Endothelial cell (in vitro differentiated cells): ENCODE measurements at regions not wholly inside any gene's neighbourhood (a gene's known extent, or its start where the extent isn't known, plus 50 kb on each side); places are given as distances from the start of the nearest gene placed in this dataset.

ENCODE experiments used
- DNase-seq: peaks from one replicate; pipeline ENCODE4 v3.0.0; 2021; ENCODE audit warnings: low spot score
- H3K27ac Mint-ChIP-seq: one replicate; pipeline ENCODE4 v1.8.0; 2021; ENCODE audit warnings: mixed read lengths, inconsistent platforms; ENCODE audit not compliant: unreplicated experiment
- H3K27me3 Mint-ChIP-seq: one replicate; pipeline ENCODE4 v1.8.0; 2021; ENCODE audit warnings: mild to moderate bottlenecking, moderate library complexity, mixed read lengths, inconsistent platforms; ENCODE audit not compliant: unreplicated experiment
- H3K36me3 Mint-ChIP-seq: one replicate; pipeline ENCODE4 v1.8.0; 2021; ENCODE audit warnings: mild to moderate bottlenecking, low read depth, mixed read lengths, inconsistent platforms; ENCODE audit not compliant: unreplicated experiment
- H3K4me1 Mint-ChIP-seq: one replicate; pipeline ENCODE4 v1.8.0; 2021; ENCODE audit warnings: mild to moderate bottlenecking, mixed read lengths, inconsistent platforms; ENCODE audit not compliant: unreplicated experiment
- H3K4me3 Mint-ChIP-seq: one replicate; pipeline ENCODE4 v1.8.0; 2021; ENCODE audit warnings: mild to moderate bottlenecking, mixed read lengths, inconsistent platforms; ENCODE audit not compliant: unreplicated experiment
- H3K9me3 Mint-ChIP-seq: one replicate; pipeline ENCODE4 v1.8.0; 2021; ENCODE audit warnings: mixed read lengths, inconsistent platforms; ENCODE audit not compliant: unreplicated experiment
- CTCF ChIP-seq: fragments of 200-600 bp; sonication (generic); IDR thresholded peaks from one replicate; pipeline ENCODE4 v1.5.0; 2021; ENCODE audit warnings: antibody characterized with exemption; ENCODE audit not compliant: unreplicated experiment

- TF ChIP-seq CTCF = no peak
- H3K27ac Mint-ChIP-seq = no peak overlapping the region
- H3K9me3 Mint-ChIP-seq = no peaks in the 10 kb centered on the region
- no peaks in the 10 kb centered on the region for H3K36me3 Mint-ChIP-seq
- H3K4me3 Mint-ChIP-seq = no peak overlapping the region
- no peaks in the 10 kb centered on the region for H3K27me3 Mint-ChIP-seq
- H3K4me1 Mint-ChIP-seq = peaks cover 3% of the 10 kb centered on the region
- no peak for DNase-seq
Observed at GRCh38 chr7:49422564-49422963, 350.9 kb upstream of the VWC2 start.

- peaks cover 3% of the 10 kb centered on the region for H3K4me1 Mint-ChIP-seq
Observed at GRCh38 chr7:49424109-49424508, 349.3 kb upstream of the VWC2 start.

GRCh38 chr7:49425277-49425818 lies 348.1 kb upstream of the VWC2 start:
- no peak for TF ChIP-seq CTCF
- peaks cover 5% of the 10 kb centered on the region for H3K4me1 Mint-ChIP-seq
- no peaks in the 10 kb centered on the region for H3K36me3 Mint-ChIP-seq
- no peaks in the 10 kb centered on the region for H3K9me3 Mint-ChIP-seq
- no peak overlapping the region for H3K4me3 Mint-ChIP-seq
- DNase-seq = no peak
- H3K27me3 Mint-ChIP-seq = peaks cover 1% of the 10 kb centered on the region
- no peak overlapping the region for H3K27ac Mint-ChIP-seq

More at GRCh38 chr7:49424109-49424508, 349.3 kb upstream of the VWC2 start:
- DNase-seq = no peak
- Mint-ChIP-seq H3K36me3 (no peaks in the 10 kb centered on the region), H3K4me3 (no peak overlapping the region), H3K27me3 (no peaks in the 10 kb centered on the region), H3K9me3 (no peaks in the 10 kb centered on the region), H3K27ac (no peak overlapping the region)
- no peak for TF ChIP-seq CTCF

- TF ChIP-seq CTCF = no peak
- no peak overlapping the region for H3K4me3 Mint-ChIP-seq
- H3K36me3 Mint-ChIP-seq = no peaks in the 10 kb centered on the region
- no peaks in the 10 kb centered on the region for H3K9me3 Mint-ChIP-seq
- no peak overlapping the region for H3K27ac Mint-ChIP-seq
- H3K4me1 Mint-ChIP-seq = peaks cover 2% of the 10 kb centered on the region
- H3K27me3 Mint-ChIP-seq = peaks cover 3% of the 10 kb centered on the region
- DNase-seq = no peak
Observed at GRCh38 chr7:49432254-49432653, 341.2 kb upstream of the VWC2 start.

- DNase-seq = no peak
Observed at GRCh38 chr7:49433794-49434193, 339.6 kb upstream of the VWC2 start.

More at GRCh38 chr7:49433794-49434193, 339.6 kb upstream of the VWC2 start:
- Mint-ChIP-seq H3K27ac (no peak overlapping the region), H3K4me1 (peaks cover 2% of the 10 kb centered on the region), H3K9me3 (no peaks in the 10 kb centered on the region), H3K27me3 (peaks cover 3% of the 10 kb centered on the region), H3K36me3 (no peaks in the 10 kb centered on the region), H3K4me3 (no peak overlapping the region)
- TF ChIP-seq CTCF = no peak
